Activated effector memory CD4-positive, alpha-beta T cell treated with anti-CD3 and anti-CD28 coated beads, Interleukin-2, amount 50 U/mL, for 16 hours (primary cell): ENCODE measurements at regions not wholly inside any gene's neighbourhood (a gene's known extent, or its start where the extent isn't known, plus 50 kb on each side); places are given as distances from the start of the nearest gene placed in this dataset.

Source experiments
- DNase-seq: peaks from one replicate; pipeline ENCODE4 v3.0.0-alpha.2; 2020

DNA sequence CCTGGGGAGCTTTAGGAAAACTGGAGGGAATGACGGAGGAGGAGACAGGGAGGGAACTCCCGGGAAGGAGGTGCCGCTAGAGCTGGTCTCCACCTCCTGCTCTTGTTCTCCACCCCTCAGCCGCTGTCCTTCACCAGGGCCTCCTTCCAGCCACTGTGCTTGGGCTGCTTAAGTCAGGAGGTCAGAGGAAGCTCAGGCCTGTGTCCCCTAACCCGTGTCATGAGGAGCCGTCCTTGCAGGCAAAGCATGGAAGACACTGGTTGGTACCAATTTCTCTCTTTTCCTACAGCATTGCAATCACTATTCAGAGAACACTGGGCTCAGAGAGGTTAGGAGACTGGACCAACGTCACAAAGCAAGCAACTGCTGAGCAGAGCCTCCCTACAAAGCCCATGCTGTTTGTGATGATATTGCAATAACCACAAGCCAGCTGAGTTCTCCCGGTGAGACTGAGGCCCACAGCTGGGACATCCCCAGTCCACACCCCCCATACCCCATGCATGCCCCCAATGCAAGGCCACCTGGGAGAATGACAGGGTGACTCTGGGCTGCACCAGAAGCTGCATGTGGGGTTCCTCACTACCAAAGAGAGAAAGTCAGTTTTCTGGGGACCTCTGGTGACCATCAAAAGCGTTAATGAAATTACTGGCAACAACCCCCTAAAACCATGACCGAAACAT, 427.5 kb downstream of the NPHP4 start:
- no peak for DNase-seq

DNA sequence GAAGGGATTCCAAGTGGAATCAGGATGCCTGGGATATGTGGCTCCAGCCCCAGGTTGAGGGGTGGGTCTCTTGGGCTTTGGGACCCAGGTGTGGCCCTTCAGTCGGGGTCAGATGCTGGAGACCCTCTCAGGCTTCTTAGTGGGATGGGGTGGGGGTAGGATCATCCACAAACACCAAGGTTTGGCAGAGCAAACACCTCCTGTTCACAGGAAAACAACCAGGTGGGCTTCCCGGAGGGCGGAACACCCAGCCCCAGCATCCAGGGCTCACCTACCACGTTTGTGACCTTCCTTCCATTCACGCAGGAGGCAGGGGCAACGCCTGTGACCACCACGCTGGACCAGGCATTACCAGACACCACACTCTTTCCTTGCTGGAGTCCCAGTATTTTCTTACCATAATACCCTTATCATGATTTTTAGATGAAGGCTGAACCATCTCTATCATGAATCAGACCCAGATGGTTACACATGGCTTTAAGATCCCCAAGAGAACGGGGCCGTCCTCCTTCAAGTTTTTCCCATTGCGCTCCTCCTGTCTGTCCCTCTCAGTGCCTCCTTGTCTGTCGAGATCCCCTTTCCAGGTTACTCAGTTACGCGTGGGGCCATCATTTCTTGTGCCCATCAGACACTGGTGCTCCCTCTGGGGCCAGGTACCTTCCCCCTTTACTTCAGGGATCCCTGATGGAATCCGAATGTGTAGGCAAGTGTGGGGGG, 428.2 kb downstream of the NPHP4 start:
- DNase-seq: no peak

DNA sequence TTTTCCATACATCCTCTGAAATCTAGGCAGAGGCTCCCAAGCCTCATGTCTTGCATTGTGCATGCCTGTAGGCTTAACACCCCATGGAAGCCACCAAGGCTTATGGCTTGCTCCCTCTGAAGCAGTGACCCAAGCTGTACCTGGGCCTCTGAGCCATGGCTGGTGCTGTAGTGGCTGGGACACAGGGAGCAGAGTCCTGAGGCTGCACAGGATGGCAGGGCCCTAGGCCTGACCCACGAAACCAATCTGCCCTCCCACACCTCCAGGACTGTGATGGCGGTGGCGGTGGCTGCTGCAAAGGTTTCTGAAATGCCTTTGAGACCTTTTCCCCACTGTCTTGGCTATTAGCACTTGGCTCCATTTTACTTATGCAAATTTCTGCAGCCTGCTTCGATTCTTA, 429.5 kb downstream of the NPHP4 start:
- no peak for DNase-seq

DNA sequence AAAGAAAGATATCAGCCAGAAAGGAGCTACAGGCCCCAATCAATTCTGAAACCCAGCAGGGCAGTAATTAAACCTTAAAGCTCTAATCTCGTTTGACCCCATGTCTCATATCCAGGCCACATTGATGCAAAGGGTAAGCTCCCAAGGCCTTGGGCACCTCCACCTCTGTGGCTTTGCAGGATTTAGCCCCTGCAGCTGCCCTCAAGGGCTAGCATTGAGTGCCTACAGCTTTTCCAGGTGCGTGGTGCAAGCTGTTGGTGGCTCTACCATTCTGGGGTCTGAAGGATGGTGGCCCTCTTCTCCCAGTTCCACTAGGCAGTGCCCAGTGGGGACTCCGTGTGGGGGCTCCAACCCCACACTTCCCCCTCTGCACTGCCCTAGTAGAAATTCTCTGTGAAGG, 429.9 kb downstream of the NPHP4 start:
- no peak for DNase-seq

DNA sequence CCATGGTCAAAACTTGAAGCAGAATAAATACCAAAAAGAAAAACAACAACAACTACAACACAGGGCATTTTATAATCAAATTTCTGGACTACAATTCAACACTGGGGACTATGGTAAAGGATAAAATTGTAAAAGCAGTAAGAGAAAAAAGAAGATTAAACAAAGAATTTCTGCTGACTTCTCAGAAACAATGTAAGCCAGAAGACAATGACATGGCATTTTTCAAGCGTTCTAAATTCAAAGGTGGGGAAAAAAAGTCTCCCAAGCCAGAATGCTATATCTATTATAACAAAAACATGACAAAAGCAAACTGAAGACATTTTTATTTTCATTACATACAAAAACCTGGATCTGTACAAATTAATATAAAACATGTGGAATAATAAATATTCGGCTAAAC, 433.1 kb downstream of the NPHP4 start:
- DNase-seq: no peak

DNA sequence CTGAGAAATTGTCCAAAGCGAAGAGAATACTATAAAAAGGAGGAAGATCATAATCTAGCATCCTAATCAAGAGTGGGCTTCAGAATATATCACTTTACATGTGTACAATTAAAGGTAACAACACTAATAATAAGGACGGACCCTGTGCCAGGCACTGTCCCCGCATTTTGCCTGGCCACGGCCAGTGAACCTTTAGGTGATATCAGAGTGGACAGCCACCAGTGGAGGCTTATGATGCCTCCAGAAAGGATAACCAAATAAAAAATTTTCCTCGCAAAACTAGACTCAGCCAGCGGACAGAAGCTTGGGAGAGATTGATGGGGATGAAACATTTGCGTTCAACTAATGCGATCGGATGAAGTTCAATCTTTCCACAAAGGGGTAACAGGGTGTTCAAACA, 436.4 kb downstream of the NPHP4 start:
- DNase-seq: no peak

DNA sequence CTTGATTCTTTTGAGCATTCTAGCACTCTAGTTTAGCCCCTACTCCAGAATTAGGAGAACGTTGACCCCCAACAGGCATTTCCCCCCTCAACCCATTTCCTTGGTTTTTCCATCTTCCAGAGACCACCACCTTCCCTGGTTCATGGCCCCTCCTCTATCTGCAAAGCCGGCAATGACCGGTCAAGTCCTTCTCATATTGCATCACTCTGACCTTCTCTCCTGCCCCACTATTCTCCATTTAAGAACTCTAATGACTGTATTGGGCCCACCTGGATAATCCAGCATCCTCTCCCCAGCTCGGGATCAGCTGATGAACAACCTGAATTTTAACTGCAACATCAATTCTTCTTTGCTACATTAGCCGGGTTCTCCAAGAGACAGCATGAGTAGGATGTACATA, 437.4 kb downstream of the NPHP4 start:
- DNase-seq: no peak

DNA sequence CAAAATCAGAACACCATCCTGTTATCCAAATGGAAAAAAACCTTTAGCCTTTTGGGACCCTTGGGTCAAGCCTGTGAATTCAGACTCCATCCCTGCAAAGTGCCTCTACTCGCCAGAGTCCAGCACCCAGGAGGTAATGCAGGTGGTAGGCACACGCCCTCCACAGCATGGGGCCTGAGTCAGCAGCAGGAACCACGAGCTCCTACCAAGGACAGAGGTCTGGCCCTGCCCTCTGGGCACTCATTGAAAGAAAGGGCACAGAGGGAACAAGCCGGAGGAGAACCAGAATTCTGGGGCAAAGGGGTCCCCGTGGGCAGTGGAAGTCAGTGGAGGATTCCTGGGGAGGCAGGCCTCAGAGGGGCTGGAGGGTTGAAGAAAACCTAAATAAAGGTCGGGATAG, 438.1 kb downstream of the NPHP4 start:
- DNase-seq: no peak

DNA sequence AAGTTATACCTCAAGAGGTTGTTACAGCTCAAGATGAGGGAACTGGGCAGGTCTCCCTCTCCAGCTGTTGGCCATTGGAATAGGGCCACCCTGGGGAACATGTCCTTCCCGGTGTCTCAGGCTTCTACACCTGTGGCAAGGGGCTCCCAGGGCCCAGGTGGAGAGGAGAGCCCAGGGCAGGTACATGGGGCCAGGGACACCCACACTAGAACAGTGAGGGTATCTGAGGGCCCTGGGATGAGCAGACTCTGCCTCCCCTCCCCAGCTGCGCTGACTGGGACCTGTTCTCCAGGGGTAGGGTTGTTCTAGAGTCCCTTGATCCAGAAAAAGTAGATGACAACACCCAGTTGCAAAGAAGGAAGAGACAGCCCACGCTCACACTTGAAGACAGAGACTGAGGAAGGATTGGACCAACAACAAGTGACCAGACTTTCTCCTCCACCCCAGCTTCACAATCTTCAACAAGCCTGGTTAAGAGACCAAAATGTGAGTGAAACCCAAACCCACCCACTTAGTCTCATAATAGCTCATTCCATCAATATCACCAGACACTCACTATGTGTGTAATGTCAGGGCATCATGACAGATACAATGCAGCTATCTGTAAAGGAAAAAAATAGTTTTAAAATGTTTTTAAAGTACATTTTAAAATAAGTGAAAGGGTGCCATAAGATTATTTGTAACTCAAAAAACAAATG, 439.3 kb downstream of the NPHP4 start:
- no peak for DNase-seq

DNA sequence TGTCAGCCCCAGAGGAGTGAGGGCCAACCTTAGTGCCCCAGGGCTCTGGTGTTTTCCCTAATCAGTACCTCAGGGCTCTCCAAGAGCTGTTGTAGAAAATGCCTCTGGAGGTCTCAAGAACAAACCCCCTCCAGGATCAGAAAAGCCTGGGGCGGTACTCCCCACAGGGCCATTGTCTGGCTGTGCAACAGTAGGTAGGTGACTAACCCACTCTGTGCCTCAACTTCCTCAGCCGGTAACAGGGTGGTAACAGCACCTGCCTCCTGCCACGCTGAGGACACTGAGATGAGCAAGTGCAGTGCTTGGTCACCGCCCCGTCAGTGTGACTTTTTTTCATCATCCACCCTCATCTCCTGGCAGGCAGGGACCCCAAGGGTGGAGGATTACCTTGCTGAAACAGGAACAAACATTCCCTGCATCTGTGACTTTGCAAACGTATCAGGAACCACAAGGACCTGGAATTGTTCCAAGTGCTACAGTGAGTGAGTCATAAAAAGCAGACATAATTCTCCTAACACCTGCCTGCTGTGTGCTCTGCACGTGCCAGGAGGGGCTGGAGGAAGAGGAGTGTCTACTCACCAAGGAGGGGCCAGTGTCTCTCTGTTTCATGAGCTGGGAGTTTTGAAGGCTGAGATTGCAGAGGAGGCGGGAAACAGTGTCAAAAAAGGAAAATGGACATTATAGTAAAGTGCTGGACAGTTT, 440.8 kb downstream of the NPHP4 start:
- no peak for DNase-seq

DNA sequence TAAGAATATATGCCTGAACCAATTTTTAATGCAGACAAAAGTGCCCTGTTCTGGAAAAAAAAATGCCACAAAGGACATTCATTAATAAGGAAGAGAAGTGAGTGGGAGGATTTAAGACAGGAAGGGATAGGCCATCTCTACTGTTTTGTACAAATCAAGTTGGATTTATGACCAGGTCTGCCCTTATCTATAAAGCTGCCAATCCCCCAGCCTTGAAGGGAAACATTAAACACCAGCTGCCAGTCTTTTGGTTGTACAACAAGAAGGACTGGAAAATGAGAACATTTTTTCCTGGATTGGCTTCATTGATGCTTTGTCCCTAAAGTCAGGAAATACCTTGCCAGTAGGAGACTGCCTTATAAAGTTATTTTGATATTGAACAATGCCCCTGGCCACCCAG, 444.0 kb downstream of the NPHP4 start:
- DNase-seq: no peak

DNA sequence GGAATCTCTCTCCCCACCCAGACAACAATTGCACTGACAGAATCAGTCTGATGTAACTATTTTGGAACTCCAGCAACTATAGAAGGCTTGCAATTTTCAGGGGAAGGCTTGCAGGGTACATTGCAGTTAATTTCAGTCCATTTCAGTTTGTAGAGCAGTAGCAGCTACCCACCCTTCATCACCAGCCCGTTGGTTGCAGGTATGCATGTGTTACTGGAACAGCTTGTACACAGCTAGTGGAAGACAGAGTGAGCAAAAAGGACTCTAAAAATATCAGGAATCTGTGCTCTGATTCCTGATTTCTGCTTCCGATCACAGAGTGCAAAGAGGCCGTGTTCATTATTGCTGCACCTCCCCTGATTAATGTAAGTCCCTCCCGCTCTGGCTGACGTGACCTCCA, 449.0 kb downstream of the NPHP4 start:
- no peak for DNase-seq

DNA sequence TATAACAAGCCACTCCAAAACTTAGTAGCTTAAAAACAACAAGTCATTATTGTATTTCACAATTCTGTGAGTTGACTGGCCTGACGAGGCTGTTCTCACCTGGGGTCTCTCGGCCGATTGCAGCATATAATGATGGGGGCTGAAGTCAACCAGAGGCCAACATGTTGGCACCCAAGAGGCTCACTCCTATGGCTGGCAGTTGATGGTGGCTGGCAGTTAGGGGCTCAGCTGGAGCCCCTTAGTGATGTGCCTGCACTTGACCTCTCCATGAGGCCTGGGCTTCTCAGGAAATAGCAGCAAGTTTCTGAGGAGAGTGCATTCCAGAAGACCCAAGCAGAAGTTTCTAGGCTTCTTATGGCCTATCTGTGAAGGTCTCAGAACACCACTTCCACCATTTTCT, 459.4 kb downstream of the NPHP4 start:
- DNase-seq: no peak

DNA sequence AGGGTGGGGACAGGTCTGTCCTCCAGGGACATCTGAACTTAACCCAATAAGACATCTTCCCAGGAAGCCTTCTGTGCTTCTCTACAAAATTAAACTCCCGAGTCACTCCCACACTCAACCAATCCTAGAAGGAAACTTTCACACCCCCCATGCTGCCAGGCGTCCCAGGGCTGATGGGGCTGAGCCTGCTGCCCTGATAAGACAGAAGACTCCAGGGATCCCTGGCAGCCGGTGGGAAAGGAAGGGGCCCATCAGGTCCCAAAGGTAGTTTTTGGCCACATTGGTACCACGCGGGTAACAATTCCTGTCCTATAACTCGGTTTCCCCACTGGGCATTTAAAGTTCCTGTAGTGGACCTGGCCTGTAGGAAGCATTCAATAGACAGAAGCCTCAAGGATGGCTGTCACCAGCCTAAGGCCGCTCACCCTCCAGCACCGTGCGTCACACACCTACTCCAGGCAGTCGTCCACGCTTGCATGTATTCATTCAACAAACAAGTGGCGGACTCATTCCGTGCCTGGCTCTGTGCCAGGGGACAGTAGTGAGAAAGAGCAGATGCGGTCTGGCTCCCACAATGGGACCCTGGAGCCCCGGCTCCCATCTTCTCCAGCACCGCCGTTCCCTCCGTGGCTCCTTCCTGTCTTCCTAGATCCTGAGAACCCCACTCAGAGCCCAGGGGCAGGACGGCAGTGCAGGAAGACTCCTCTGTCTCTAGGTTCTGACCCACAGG, 465.2 kb downstream of the NPHP4 start:
- no peak for DNase-seq

DNA sequence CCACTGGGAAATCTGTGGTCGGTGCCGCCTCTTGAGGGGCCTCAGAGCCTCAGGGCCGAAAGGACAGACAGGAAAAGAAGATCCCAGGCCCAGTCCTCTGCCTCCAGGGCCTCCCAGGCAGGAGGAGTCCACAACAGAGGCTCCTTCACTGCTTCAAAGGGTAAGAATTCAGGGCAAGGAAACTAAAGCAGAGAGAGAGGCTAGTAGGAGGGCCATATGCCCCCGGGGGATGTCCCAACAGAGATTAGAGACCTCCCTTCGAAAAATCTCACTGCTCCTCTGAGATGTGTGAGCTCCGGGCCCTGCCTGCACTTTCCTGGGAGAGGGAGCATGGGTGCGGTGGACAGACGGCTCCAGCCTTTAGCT, 465.9 kb downstream of the NPHP4 start:
- no peak for DNase-seq

DNA sequence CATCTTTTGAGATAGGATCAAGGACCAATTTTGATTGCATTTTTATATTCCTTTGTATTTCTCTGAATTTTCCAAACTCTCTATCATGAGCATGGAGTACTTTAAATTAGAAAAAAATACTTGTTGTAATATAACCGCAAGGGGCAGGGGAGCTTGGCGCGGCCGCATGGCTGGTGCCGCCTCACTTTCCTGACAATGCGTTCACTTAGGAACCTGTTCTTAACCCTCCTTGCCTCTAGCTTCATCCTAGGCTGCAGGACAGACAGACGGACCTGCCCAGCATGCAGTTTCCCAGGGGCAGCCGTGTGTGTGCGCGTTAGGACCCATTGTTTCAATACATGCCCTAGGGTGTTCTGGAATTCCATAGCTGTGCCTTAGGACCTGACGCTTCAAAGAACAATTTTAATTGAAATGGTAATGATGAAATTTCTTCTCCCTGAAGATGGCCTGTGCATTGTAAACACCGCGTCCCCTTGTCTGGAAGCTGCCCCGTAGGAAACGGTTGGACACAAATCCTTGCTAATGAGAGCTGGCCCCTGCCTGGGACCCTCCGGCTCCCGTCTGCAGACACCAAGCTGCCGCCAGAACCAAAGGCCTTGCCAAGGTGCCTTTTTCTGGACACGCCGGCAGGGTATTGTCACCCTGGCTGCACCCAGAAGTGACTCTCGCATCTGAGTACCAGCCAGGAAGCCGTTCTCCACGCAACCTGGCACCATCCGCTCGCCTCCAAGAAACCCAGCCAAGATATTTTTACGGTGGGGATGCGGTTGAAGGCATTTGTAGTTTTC, 466.4 kb downstream of the NPHP4 start:
- no peak for DNase-seq

DNA sequence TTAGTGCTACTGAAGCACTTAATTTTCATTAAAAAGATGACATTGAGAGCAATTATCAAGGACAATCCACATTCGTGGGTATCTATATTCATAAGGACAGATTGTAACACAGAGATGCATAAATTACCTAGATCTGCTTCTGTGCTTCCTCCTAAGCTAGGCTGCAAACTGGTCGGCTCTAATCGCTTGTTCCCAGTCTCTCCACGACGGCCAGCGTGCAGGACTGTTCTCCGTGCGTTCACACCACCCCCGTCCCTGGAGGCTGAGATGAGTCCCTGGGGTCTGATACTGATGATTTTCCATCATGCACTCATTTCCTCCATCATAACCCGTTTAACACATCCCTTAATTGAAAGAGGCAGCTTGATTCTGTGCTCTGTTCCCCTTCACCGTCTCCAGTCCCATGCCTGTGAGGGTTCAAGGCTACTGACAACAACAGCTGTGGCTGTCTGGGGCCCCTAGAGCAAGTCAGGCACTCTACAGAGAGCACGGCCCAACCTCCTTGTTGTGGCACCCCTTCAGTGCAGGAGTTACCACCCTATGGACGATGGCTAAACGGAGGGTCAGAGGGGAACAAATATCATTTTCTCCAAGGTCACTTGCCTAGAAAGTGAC, 469.6 kb downstream of the NPHP4 start:
- no peak for DNase-seq

DNA sequence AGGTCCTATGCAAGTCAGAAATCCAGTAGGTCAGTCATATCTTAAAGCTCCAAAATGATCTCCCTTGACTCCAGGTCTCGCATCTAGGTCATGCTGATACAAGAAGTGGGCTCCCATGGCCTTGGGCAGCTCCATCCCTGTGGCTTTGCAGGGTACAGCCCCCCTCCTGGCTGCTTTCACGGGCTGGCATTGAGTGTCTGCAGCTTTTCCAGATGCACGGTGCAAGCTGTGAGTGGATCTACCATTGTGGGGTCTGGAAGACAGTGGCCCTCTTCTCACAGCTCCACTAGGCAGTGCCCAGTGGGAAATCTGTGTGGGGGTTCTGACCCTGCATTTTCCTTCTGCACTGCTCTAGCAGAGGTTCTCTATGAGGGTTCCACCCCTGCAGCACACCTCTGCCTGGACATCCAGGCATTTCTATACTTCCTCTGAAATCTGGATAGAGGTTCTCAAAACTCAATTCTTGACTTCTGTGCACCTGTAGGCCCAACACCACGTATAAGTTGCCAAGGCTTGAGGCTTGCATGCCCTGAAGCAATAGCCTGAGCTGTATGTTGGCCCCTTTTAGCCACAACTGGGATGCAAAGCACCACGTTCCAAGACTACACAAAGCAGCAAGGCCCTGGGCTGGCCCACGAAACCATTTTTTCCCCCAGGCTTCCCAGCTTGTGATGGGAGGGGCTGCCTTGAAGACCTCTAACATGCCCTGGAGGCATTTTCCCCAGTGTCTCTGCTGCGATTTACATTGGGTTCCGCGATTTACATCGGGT, 472.7 kb downstream of the NPHP4 start:
- no peak for DNase-seq

DNA sequence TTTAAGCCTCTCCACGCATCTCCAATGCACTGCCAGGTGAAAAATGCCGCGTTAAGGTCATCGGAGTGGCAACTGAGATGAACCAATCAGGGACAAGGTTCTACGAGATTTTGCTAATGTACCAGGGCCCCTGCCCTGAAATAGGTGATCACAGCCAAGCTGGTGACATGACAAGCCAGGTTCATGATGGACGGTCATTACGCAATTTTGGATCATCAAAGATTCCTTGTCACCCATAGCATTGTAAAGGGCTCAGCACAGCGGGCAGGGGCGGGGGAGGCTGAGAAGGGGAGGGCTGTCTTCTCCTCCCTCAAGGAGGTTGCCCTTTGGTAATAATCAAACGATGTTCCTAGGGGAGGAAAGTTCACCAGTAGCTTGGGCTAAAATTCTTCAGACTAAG, 475.5 kb downstream of the NPHP4 start:
- DNase-seq: peak; percentile 31

DNA sequence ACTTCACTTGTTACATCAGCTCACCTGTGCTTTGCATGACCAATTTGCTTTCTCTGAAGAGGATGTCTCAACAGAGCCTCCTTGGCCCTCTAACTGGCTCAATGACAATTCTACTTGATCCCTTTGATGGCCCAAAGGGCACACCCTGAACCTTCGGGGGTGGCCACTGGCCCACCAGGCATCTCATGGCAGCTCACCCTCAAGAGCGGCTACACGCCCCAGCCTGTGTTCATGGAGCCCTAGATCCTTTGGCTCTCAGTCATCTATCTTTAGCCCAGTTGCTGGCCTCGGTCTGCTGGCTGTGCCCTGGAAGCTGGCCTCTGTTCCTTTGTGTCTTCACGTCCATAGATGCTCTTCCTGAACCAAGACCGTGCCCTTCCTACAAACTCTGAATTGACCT, 476.7 kb downstream of the NPHP4 start:
- peak; percentile 57 for DNase-seq
